Muscle of leg (tissue), 3 donors: ENCODE measurements at regions not wholly inside any gene's neighbourhood (a gene's known extent, or its start where the extent isn't known, plus 50 kb on each side); places are given as distances from the start of the nearest gene placed in this dataset.

Source experiments
- DNase-seq: peaks from one replicate; pipeline ENCODE4 v3.0.0; 2013
- H3K27ac ChIP-seq: one replicate; pipeline ENCODE4 v1.5.1; 2013; ENCODE audit warnings: mild to moderate bottlenecking, low read length, control low read depth
- H3K27me3 ChIP-seq: one replicate; pipeline ENCODE4 v1.6.1; 2013; ENCODE audit warnings: low read length; ENCODE audit not compliant: control insufficient read depth, insufficient read depth
- H3K36me3 ChIP-seq: one replicate; pipeline ENCODE4 v1.6.1; 2013; ENCODE audit warnings: low read length; ENCODE audit not compliant: control insufficient read depth, insufficient read depth
- H3K4me1 ChIP-seq: one replicate; pipeline ENCODE4 v1.6.1; 2013; ENCODE audit warnings: low read length; ENCODE audit not compliant: control insufficient read depth, insufficient read depth
- H3K4me3 ChIP-seq: one replicate; pipeline ENCODE4 v1.5.1; 2013; ENCODE audit warnings: low read length, control low read depth
- H3K9me3 ChIP-seq: replicated peaks from 2 replicates; pipeline ENCODE4 v1.6.1; 2013; ENCODE audit warnings: low read depth, low read length; ENCODE audit not compliant: control insufficient read depth
- WGBS: methylation state at CpG from one replicate; pipeline ENCODE4 v1.1.5; 2013; ENCODE audit warnings: missing lambda C conversion rate; ENCODE audit not compliant: insufficient coverage; 5-methylcytosine and 5-hydroxymethylcytosine counted together

DNA sequence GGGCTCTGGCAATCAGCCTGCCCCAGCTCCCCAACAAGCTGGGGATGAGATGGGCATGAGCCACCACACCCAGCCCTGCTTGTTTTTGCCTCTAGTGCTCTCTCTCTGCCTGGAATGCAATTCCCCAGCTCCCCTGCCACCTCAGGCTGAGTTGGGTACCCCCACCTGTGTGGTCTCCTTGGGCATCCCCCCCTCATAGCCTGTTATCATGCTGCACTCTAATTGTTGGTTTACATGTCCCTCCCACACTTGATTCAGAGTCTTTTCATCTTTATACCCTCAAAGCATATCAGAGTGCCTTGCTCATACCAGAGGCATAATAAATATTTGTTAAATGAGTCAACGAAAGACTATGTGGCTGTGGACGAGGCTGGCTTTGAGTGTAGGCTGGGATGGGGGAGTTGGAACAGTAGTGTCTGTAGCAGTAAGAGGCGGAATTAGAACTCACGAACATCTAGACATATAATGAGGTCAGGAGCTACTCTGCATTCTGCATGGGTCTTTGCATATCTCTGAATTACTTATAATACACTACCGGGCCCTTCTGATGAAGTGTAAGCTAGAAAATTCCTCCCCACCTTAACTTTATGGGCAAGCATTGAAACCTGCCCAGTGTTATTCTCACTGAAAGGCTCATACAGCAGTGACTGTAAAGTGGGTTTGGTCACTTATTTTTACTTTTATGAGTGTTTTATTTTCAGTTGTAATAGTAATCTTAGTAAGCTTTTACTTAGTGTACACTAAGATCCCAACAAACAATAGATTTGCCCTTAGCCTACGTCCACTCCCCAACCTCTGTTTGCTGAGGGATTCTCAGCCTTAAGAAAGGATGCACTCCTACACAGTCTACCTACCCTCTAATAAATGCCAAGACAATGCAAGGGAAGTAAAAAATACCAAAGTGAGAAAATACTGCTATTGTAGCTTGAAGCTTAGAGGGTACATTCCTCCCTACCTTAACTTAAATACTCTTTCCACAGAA, 58.7 kb downstream of the EDN1 start:
- Histone ChIP-seq H3K9me3 (peaks cover 6% of the 10 kb centered on the region), H3K4me1 (no peaks in the 10 kb centered on the region), H3K4me3 (no peak overlapping the region), H3K27me3 (peaks cover 1% of the 10 kb centered on the region), H3K27ac (no peak overlapping the region), H3K36me3 (no peaks in the 10 kb centered on the region)
- no peak for DNase-seq
- WGBS = 80% methylated on average over 1 of the region's 6 CpGs

DNA sequence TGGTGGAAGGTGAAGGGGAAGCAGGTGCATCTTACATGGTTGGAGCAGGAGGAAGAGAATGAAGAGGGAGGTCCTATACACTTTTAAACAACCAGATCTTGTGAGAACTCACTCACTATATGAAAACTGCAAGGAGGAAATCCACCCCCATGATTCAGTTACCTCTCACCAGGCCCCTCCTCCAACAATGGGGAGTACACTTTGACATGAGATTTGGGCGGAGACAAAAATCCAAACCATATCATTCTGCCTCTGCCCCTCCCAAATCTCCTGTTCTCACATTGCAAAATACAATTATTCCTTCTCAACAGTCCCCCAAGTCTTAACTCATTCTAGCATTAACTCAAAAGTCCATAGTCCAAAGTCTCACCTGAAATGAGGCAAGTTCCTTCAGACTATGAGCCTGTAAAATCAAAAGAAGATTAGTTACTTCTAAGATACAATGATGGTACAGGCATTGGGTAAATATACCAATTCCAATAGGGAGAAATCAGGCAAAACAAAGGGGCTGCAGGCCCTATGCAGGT, 60.5 kb downstream of the EDN1 start:
- DNase-seq = no peak
- no peaks in the 10 kb centered on the region for H3K36me3 ChIP-seq
- H3K27ac ChIP-seq = no peak overlapping the region
- 67% methylated on average over 1 of the region's 1 CpG for WGBS
- no peaks in the 10 kb centered on the region for H3K4me1 ChIP-seq
- no peaks in the 10 kb centered on the region for H3K27me3 ChIP-seq
- peaks cover 6% of the 10 kb centered on the region for H3K9me3 ChIP-seq
- H3K4me3 ChIP-seq = no peak overlapping the region

DNA sequence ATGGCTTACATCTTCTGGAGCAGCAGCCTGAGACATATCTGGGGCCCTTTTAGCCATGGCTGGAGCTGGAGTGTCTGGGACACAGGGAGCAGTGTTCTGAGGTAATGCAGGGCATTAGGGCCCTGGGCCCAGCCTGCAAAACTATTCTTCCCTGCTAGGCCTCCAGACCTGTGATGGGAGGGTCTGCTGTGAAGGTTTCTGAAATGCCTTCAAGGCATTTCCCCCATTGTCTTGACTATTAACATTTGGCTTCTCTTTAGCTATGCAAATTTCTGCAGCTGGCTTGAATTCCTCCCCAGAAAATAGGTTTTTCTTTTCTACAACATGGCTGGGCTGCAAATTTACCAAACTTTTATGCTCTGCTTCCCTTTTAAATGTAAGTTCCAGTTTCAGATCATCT, 61.5 kb downstream of the EDN1 start:
- Histone ChIP-seq H3K4me3 (no peak overlapping the region), H3K9me3 (peaks cover 6% of the 10 kb centered on the region), H3K36me3 (no peaks in the 10 kb centered on the region), H3K4me1 (no peaks in the 10 kb centered on the region), H3K27ac (no peak overlapping the region), H3K27me3 (no peaks in the 10 kb centered on the region)
- no peak for DNase-seq

DNA sequence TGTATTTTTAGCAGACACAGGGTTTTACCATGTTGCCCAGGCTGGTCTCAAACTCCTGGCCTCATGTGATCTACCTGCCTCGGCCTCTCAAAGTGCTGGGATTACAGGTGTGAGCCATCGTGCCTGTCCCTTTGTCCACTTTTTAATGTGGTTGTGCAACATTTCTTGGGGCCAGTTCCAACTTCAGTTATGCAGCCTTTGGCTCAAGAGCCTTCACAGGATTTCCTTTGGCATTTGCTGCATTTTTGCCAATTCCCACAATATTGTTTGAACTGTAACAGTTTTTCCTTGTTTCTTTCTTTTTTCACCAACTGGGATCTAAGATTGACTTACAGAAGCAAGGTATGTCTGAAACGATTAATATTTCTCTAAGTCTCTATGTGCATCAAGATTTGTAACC, 63.6 kb downstream of the EDN1 start:
- no peaks in the 10 kb centered on the region for H3K27me3 ChIP-seq

DNA sequence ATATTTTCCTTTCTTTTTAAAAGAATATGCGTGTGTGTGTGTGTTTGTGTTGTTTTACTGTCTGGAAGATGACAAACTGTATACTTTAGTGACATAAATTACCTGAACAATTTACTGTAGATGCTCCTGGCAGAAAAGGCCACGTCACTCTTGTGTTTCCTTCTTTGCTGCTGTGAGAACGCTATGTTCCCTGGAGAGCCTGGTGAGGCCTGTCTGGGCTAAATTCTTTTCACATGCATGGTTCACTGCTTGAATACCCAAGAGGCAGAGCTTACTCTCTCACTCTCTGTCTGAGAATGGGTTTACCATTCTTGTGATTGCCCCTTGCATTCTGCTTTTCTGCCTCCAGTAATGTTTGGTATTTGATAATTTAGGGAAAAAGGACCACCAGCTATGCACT, 64.3 kb downstream of the EDN1 start:
- 29% methylated on average over 2 of the region's 3 CpGs for WGBS
- Histone ChIP-seq H3K27me3 (no peaks in the 10 kb centered on the region), H3K4me1 (no peaks in the 10 kb centered on the region), H3K36me3 (no peaks in the 10 kb centered on the region), H3K27ac (no peak overlapping the region), H3K4me3 (no peak overlapping the region), H3K9me3 (peaks cover 6% of the 10 kb centered on the region)
- DNase-seq = no peak

More for the DNA sequence above, 63.6 kb downstream of the EDN1 start:
- Histone ChIP-seq H3K36me3 (no peaks in the 10 kb centered on the region), H3K4me1 (no peaks in the 10 kb centered on the region), H3K4me3 (no peak overlapping the region), H3K27ac (no peak overlapping the region), H3K9me3 (peaks cover 6% of the 10 kb centered on the region)
- 82% methylated on average over 2 of the region's 3 CpGs for WGBS
- no peak for DNase-seq

DNA sequence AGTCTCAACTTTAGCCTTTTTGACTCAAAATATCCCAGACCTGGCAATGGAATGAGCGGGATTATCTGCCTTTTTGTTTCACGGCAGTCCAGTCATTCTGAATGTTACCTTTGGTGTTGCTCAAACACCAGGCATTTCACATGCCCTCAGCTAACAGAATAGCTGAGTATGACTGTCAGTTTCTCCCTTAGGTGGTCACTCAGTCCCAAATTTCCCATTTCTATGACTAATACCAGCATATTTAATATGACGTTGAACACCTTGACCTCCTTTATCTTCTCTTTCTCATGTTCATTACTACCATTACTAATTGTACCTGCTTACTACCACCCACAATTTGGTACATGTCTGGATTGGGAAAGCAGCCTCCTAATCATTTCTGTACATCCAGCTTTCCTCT, 65.2 kb downstream of the EDN1 start:
- WGBS = 92% methylated on average over 2 of the region's 3 CpGs
- Histone ChIP-seq H3K9me3 (peaks cover 6% of the 10 kb centered on the region), H3K36me3 (no peaks in the 10 kb centered on the region), H3K4me3 (no peak overlapping the region), H3K27ac (no peak overlapping the region), H3K4me1 (no peaks in the 10 kb centered on the region), H3K27me3 (no peaks in the 10 kb centered on the region)
- DNase-seq = no peak

DNA sequence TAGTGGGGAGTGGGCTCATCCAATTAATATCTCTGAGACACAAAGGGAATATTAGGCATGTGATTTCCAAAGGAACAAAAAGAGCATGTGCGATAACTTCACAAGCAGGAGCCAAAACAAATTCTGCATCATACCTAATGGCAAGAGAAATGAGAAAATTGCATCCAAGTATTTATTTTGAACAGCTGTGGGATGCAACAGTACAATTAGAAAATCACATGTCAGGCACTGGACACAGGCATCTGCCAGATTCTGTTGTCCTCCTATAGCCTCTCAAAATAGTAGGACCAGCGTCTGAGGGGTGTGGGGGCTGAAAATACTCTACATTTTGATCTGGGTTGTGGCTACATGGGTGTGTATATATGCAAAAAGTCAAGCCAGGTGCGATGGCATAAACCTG, 66.3 kb downstream of the EDN1 start:
- no peak for DNase-seq
- no peak overlapping the region for H3K4me3 ChIP-seq
- no peaks in the 10 kb centered on the region for H3K4me1 ChIP-seq
- no peaks in the 10 kb centered on the region for H3K27me3 ChIP-seq
- H3K36me3 ChIP-seq = no peaks in the 10 kb centered on the region
- WGBS = 90% methylated on average over 2 of the region's 3 CpGs
- peaks cover 4% of the 10 kb centered on the region for H3K9me3 ChIP-seq
- H3K27ac ChIP-seq = no peak overlapping the region

DNA sequence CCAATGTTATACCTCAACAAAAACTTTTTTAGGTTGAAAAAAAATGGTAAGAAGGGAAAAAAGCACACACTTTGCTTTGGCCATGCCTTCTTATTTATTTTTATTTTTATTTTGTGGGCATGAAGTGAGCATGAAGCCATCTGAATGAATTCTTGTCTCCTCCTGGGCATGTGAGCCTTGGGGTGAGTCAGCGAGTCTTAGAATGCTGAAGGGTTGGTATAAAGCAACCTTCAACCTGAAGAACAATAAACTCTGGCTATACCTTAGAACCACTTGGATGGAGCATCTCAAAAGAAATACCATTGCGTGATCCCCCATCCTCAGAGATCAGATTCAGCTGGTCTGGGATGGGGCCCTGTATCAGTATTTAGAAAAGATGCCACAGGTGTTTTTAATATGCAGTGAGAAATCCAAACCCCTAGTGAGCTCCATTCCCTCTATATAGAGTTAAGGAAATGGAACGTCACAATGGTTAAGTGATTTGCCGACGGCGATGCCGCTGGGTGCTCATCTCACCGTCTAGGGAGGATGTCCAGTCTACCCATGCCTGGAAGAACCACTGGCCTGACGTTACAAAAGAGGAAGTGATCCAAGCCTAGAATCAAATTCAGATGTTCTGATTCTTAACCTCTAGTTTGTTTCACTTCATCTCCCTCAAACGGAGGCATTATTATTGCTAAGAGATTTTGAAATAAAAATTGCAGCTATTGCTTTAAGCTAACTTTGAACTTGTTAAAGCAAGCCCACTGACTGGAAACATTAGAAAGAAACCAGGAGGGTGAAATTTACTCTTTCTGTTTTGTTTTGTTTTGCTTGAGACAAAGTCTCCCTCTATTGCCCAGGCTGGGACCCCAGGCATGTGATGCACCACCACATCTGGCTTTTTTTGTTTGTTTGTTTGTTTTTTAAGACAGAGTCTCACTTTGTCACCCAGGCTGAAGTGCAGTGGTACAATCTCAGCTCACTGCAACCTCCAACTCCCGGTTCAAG, 67.1 kb downstream of the EDN1 start:
- Histone ChIP-seq H3K4me1 (no peaks in the 10 kb centered on the region), H3K27me3 (no peaks in the 10 kb centered on the region), H3K27ac (no peak overlapping the region), H3K9me3 (no peaks in the 10 kb centered on the region), H3K4me3 (no peak overlapping the region), H3K36me3 (no peaks in the 10 kb centered on the region)
- 20% methylated on average over 3 of the region's 11 CpGs for WGBS
- peak; percentile 47 for DNase-seq

DNA sequence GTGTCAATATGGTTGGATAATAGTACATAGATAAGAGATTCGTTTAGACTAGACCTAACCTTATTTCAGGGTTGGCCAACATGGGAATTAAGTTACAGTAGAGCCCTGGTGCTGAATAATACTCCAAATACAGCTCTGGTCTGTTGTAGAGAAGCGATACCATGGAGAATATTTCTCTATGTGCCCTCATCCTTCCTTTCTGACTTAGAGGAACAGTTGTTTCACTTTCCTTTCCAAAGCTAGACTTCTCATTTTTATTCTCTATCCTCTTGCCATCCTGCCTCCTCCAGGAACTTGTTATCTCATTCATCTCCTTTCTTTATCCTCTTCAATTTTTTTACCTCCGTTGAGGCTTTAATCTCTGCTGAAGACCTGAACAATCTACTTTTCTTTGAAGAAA, 68.9 kb downstream of the EDN1 start:
- 50% methylated on average over 1 of the region's 3 CpGs for WGBS
- Histone ChIP-seq H3K27me3 (no peaks in the 10 kb centered on the region), H3K4me3 (no peak overlapping the region), H3K4me1 (peaks cover 3% of the 10 kb centered on the region), H3K36me3 (no peaks in the 10 kb centered on the region), H3K27ac (no peak overlapping the region), H3K9me3 (no peaks in the 10 kb centered on the region)
- peak; percentile 36 for DNase-seq
